GM19467 (cell line): ENCODE measurements at regions not wholly inside any gene's neighbourhood (a gene's known extent, or its start where the extent isn't known, plus 50 kb on each side); places are given as distances from the start of the nearest gene placed in this dataset.

Experiments
- ATAC-seq: cut with Tn5 transposase; IDR thresholded peaks from one replicate; pipeline ENCODE4 v1.9.1; 2021; ENCODE audit warnings: mild to moderate bottlenecking, moderate library complexity; ENCODE audit not compliant: unreplicated experiment

- no peak for ATAC-seq
Measured at GRCh38 chr6:145169726-145170224, 565.5 kb downstream of the EPM2A start.

GRCh38 chr6:145175470-145175869 lies 559.9 kb downstream of the EPM2A start:
- no peak for ATAC-seq

- ATAC-seq = no peak
Measured at GRCh38 chr6:145178391-145178790, 556.9 kb downstream of the EPM2A start.

- ATAC-seq = no peak
Measured at GRCh38 chr6:145187491-145188206, 547.7 kb downstream of the EPM2A start.

GRCh38 chr6:145189836-145190235 lies 545.5 kb downstream of the EPM2A start:
- no peak for ATAC-seq

- ATAC-seq = no peak
Measured at GRCh38 chr6:145194389-145194788, 540.9 kb downstream of the EPM2A start.

- no peak for ATAC-seq
Measured at GRCh38 chr6:145199961-145200360, 535.4 kb downstream of the EPM2A start.

GRCh38 chr6:145204301-145204700 lies 531.0 kb downstream of the EPM2A start:
- no peak for ATAC-seq

GRCh38 chr6:145206247-145206907 lies 528.9 kb downstream of the EPM2A start:
- ATAC-seq = no peak

GRCh38 chr6:145208474-145208873 lies 526.8 kb downstream of the EPM2A start:
- ATAC-seq = no peak

GRCh38 chr6:145209272-145209671 lies 526.0 kb downstream of the EPM2A start:
- ATAC-seq = no peak

GRCh38 chr6:145212813-145213212 lies 522.5 kb downstream of the EPM2A start:
- ATAC-seq = peak; percentile 20

- peak; percentile 76 for ATAC-seq
Measured at GRCh38 chr6:145213614-145214013, 521.7 kb downstream of the EPM2A start.

- ATAC-seq = no peak
Measured at GRCh38 chr6:145214570-145214969, 520.8 kb downstream of the EPM2A start.

- ATAC-seq = no peak
Measured at GRCh38 chr6:145224450-145224849, 510.9 kb downstream of the EPM2A start.

GRCh38 chr6:145225500-145225899 lies 509.8 kb downstream of the EPM2A start:
- no peak for ATAC-seq

- no peak for ATAC-seq
Measured at GRCh38 chr6:145227593-145227992, 507.7 kb downstream of the EPM2A start.

- ATAC-seq = no peak
Measured at GRCh38 chr6:145228962-145229582, 506.2 kb downstream of the EPM2A start.

GRCh38 chr6:145233955-145234354 lies 501.4 kb downstream of the EPM2A start:
- ATAC-seq = no peak

GRCh38 chr6:145235207-145235606 lies 500.1 kb downstream of the EPM2A start:
- no peak for ATAC-seq

GRCh38 chr6:145238787-145239186 lies 496.5 kb downstream of the EPM2A start:
- no peak for ATAC-seq

GRCh38 chr6:145241039-145241438 lies 494.3 kb downstream of the EPM2A start:
- ATAC-seq = no peak
